ENCODE measurements at regions not wholly inside any gene's neighbourhood (a gene's known extent, or its start where the extent isn't known, plus 50 kb on each side); places are given as distances from the start of the nearest gene placed in this dataset.
A peak's percentile ranks its signal among the peaks of the same experiment; 100 is the strongest.

DNA sequence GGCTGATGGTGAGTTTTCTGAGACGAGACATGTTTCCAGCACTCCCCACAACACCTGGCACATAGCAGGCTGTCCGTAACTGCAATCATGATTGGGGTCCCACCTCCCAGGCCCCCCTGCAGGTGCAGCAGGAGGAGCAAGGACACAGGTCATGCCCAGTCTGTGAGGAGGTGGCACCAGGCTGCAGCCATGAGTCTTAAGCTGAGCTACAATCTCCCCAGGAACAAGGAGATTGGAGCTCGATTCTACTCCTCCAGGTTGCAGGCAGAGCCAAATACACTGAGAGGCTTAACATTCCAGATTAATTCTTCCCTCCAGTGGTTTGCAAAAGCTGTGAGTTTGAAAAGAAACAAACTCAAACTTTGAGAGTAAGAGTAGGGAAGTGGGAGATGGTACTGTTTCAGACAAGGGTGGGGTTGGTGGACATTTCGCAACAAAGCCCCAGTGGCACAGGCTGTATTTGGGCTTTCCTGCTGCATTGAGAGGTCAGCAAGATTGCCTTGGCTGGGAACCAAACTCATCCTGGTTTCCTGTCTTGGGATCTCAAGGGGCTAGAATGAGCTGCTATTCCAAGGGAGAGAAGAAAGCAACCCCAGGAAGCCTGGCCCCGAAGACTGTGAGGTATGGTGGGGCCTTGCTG is 64.8 kb upstream of the GALNT2 start:
- H3K9me3 ChIP-seq (ENCODE audit: control insufficient read depth in 4 of 4, low read length in 3 of 4): no peaks in the 10 kb centered on the region
- H3K9ac ChIP-seq (ENCODE audit: low read depth in 1 of 2, low read length in 2 of 2): no peak overlapping the region
- TF ChIP-seq RAD21 (IDR thresholded peaks at IDR 0.05): peak in 1 of 2 donors; percentile 11
- no peak for TF ChIP-seq EGR1 (IDR thresholded peaks at IDR 0.05; ENCODE audit: low read depth in 2 of 2)
- H3K27me3 ChIP-seq (ENCODE audit: control insufficient read depth in 4 of 4, insufficient read depth in 4 of 4, low read length in 3 of 4): no peaks in the 10 kb centered on the region
- no peak overlapping the region for H3K4me3 ChIP-seq (ENCODE audit: low read depth in 1 of 3, low read length in 3 of 3)
- WGBS: 80% methylated on average over 5 of the region's 5 CpGs
- H3K27ac ChIP-seq (ENCODE audit: low read depth in 1 of 2, low read length in 2 of 2): no peak overlapping the region
- DNase-seq (ENCODE audit: low spot score): no peak
- no peaks in the 10 kb centered on the region for H3K36me3 ChIP-seq (ENCODE audit: control insufficient read depth in 4 of 4, insufficient read depth in 3 of 4, low read depth in 1 of 4, low read length in 3 of 4)
- peaks cover 8 to 11% (median 9%) of the 10 kb centered on the region in 4 donors for H3K4me1 ChIP-seq (ENCODE audit: control insufficient read depth in 4 of 4, insufficient read depth in 4 of 4, low read length in 3 of 4)

DNA sequence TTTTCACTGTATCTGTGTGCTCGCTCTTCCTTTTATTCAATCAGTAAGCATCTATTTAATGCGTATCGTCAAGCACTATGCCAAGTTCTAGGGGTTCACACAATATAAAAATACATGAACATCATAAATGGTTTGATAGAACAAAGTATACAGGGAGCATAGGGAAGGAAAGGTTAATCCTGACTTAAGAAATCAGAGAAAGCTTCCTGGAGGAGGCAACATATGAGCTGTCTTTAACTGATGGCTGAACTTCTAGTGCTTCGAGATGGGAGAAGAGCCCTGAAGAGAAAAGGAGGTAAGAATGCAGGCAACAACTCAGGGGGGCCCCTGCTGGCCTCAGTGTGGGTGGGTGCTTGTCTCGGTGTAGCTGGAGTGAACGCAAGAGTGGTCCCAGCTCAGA is 63.6 kb upstream of the GALNT2 start:
- no peak for DNase-seq (ENCODE audit: low spot score)
- H3K9ac ChIP-seq (ENCODE audit: low read depth in 1 of 2, low read length in 2 of 2): no peak overlapping the region
- peaks cover 8 to 11% (median 9%) of the 10 kb centered on the region in 4 donors for H3K4me1 ChIP-seq (ENCODE audit: control insufficient read depth in 4 of 4, insufficient read depth in 4 of 4, low read length in 3 of 4)
- no peak overlapping the region for H3K27ac ChIP-seq (ENCODE audit: low read depth in 1 of 2, low read length in 2 of 2)
- H3K36me3 ChIP-seq (ENCODE audit: control insufficient read depth in 4 of 4, insufficient read depth in 3 of 4, low read depth in 1 of 4, low read length in 3 of 4): no peaks in the 10 kb centered on the region
- no peak for TF ChIP-seq YY1 (IDR thresholded peaks at IDR 0.05)
- TF ChIP-seq, protein P1, sequence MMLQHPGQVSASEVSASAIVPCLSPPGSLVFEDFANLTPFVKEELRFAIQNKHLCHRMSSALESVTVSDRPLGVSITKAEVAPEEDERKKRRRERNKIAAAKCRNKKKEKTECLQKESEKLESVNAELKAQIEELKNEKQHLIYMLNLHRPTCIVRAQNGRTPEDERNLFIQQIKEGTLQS (IDR thresholded peaks at IDR 0.05): no peak
- TF ChIP-seq EGR1 (IDR thresholded peaks at IDR 0.05; ENCODE audit: low read depth in 2 of 2): no peak
- TF ChIP-seq GABPA (IDR thresholded peaks at IDR 0.05 in 1 of 2, conservative IDR thresholded peaks at IDR 0.05 in 1 of 2): no peak
- TF ChIP-seq FOXA1 (IDR thresholded peaks at IDR 0.05): no peak
- no peak for TF ChIP-seq FOXA2 (IDR thresholded peaks at IDR 0.05)
- no peak overlapping the region for H3K4me3 ChIP-seq (ENCODE audit: low read depth in 1 of 3, low read length in 3 of 3)
- H3K27me3 ChIP-seq (ENCODE audit: control insufficient read depth in 4 of 4, insufficient read depth in 4 of 4, low read length in 3 of 4): no peaks in the 10 kb centered on the region
- WGBS: 97% methylated on average over 6 of the region's 6 CpGs
- no peaks in the 10 kb centered on the region for H3K9me3 ChIP-seq (ENCODE audit: control insufficient read depth in 4 of 4, low read length in 3 of 4)

DNA sequence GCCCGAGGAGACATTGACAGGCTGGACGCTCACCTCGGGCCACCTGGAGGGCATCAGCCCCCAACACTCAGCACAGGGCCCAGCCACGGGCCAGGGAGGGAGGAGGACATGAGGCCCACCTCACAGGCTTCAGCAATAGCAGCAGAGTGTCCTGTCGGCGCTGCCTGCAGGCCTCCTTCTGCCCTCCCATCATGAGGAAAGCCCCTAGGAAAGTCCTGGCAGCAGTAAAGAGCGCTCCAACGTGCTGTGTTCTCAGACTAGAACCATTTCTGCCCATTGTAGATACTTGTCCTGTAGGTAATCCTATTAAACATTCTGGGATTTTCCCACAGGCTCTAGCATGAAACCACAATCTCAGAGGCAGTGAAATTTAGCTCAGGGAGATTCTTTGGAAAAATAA is 62.0 kb upstream of the GALNT2 start:
- TF ChIP-seq GABPA (IDR thresholded peaks at IDR 0.05 in 1 of 2, conservative IDR thresholded peaks at IDR 0.05 in 1 of 2): no peak
- TF ChIP-seq, protein P1 (IDR thresholded peaks at IDR 0.05): no peak
- no peak for TF ChIP-seq YY1 (IDR thresholded peaks at IDR 0.05)
- TF ChIP-seq SP1 (IDR thresholded peaks at IDR 0.05): no peak
- TF ChIP-seq, protein P2, sequence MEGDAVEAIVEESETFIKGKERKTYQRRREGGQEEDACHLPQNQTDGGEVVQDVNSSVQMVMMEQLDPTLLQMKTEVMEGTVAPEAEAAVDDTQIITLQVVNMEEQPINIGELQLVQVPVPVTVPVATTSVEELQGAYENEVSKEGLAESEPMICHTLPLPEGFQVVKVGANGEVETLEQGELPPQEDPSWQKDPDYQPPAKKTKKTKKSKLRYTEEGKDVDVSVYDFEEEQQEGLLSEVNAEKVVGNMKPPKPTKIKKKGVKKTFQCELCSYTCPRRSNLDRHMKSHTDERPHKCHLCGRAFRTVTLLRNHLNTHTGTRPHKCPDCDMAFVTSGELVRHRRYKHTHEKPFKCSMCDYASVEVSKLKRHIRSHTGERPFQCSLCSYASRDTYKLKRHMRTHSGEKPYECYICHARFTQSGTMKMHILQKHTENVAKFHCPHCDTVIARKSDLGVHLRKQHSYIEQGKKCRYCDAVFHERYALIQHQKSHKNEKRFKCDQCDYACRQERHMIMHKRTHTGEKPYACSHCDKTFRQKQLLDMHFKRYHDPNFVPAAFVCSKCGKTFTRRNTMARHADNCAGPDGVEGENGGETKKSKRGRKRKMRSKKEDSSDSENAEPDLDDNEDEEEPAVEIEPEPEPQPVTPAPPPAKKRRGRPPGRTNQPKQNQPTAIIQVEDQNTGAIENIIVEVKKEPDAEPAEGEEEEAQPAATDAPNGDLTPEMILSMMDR (IDR thresholded peaks at IDR 0.05; ENCODE audit: low read depth, low read length, missing input control): no peak
- TF ChIP-seq HNF4A (conservative IDR thresholded peaks at IDR 0.05): no peak
- TF ChIP-seq, protein P3, sequence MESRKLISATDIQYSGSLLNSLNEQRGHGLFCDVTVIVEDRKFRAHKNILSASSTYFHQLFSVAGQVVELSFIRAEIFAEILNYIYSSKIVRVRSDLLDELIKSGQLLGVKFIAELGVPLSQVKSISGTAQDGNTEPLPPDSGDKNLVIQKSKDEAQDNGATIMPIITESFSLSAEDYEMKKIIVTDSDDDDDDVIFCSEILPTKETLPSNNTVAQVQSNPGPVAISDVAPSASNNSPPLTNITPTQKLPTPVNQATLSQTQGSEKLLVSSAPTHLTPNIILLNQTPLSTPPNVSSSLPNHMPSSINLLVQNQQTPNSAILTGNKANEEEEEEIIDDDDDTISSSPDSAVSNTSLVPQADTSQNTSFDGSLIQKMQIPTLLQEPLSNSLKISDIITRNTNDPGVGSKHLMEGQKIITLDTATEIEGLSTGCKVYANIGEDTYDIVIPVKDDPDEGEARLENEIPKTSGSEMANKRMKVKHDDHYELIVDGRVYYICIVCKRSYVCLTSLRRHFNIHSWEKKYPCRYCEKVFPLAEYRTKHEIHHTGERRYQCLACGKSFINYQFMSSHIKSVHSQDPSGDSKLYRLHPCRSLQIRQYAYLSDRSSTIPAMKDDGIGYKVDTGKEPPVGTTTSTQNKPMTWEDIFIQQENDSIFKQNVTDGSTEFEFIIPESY (IDR thresholded peaks at IDR 0.05): no peak
- no peak for TF ChIP-seq TAF1 (conservative IDR thresholded peaks at IDR 0.05)
- TF ChIP-seq NR2F2 (IDR thresholded peaks at IDR 0.05): no peak
- TF ChIP-seq, protein P4, sequence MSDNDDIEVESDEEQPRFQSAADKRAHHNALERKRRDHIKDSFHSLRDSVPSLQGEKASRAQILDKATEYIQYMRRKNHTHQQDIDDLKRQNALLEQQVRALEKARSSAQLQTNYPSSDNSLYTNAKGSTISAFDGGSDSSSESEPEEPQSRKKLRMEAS (IDR thresholded peaks at IDR 0.05): no peak
- no peak for TF ChIP-seq FOXA1 (IDR thresholded peaks at IDR 0.05)
- Histone ChIP-seq H3K4me1 (ENCODE audit: control insufficient read depth in 4 of 4, insufficient read depth in 4 of 4, low read length in 3 of 4) (peaks cover 8 to 11% (median 9%) of the 10 kb centered on the region in 4 donors), H3K27me3 (ENCODE audit: control insufficient read depth in 4 of 4, insufficient read depth in 4 of 4, low read length in 3 of 4) (no peaks in the 10 kb centered on the region), H3K9ac (ENCODE audit: low read depth in 1 of 2, low read length in 2 of 2) (no peak overlapping the region), H3K4me3 (ENCODE audit: low read depth in 1 of 3, low read length in 3 of 3) (no peak overlapping the region), H3K36me3 (ENCODE audit: control insufficient read depth in 4 of 4, insufficient read depth in 3 of 4, low read depth in 1 of 4, low read length in 3 of 4) (no peaks in the 10 kb centered on the region), H3K27ac (ENCODE audit: low read depth in 1 of 2, low read length in 2 of 2) (no peak overlapping the region), H3K9me3 (ENCODE audit: control insufficient read depth in 4 of 4, low read length in 3 of 4) (no peaks in the 10 kb centered on the region)
- 89% methylated on average over 8 of the region's 8 CpGs for WGBS
- no peak for DNase-seq (ENCODE audit: low spot score)

All from liver (tissue), 8 donors.